ENCODE measurements at regions not wholly inside any gene's neighbourhood (a gene's known extent, or its start where the extent isn't known, plus 50 kb on each side); places are given as distances from the start of the nearest gene placed in this dataset.

DNA sequence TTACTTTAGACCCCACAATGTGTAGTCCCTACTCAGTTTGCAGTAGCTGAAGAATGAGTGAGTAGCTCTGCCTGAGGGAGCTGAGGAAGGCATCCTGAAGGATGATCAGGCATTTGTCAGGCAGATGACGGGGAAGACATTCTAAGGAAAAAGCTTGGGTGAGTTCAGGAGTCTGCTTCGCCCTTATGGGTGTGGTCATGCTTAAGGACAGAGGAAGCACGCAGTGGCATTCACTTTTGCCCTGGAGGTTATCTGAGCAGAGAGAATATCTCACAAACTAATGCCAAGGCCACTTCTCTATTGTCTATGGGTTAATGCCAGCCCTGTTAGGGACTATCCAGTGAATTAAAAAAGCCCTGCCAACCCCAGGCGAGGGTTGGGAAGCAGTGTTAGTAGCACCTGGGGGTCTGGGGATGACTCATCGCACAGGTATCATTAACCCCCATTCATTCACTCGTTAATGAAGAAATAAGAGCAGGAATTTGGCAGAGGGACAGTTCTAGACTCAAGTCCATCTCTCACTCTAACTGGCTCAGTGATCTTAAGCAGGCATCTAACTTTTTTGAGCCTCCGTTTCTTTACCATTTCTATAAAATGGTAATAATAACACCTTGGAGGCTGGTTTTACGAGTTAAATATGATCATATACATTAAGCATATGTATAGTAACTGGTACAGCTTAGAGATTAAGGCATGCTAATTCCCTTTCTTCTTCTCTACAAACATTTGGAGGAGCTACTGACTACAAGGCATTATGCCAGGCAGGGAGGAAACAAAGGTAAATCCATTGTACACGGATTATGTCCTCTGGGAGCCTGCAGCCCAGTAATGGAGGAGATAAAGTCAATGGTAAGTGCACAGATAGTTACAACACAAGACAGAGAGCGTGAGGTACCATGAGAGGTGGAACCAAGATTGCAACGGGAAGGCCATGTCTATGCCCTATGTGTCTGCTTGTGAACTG, 93.2 kb upstream of the AKIRIN2 start:
- DNase-seq: no peak
- Mint-ChIP-seq H3K27me3 (ENCODE audit: unreplicated experiment) (no peaks in the 10 kb centered on the region), H3K36me3 (ENCODE audit: insufficient read depth, unreplicated experiment) (no peaks in the 10 kb centered on the region), H3K4me1 (ENCODE audit: low read depth, unreplicated experiment) (peaks cover 2% of the 10 kb centered on the region), H3K9me3 (ENCODE audit: low read depth, unreplicated experiment) (no peaks in the 10 kb centered on the region), H3K4me3 (ENCODE audit: low read depth, unreplicated experiment) (no peak overlapping the region), H3K27ac (ENCODE audit: unreplicated experiment) (no peak overlapping the region)
- BruUV-seq (replicated peaks): no TSS peak
- no peak for TF ChIP-seq CTCF (IDR thresholded peaks at IDR 0.05; ENCODE audit: unreplicated experiment)
- CTCF ChIA-PET: interaction anchor here (0.5 to 0.7 kb wide), 2 partner anchors 53 to 306 kb away, joined by 3 read pairs; no protein-coding TSS in a partner anchor
- intact Hi-C loops (cut with micrococcal nuclease; ENCODE audit: unreplicated experiment): loop anchor here (10.0 kb wide), 1 partner anchor 100 kb away; no protein-coding TSS in a partner anchor

DNA sequence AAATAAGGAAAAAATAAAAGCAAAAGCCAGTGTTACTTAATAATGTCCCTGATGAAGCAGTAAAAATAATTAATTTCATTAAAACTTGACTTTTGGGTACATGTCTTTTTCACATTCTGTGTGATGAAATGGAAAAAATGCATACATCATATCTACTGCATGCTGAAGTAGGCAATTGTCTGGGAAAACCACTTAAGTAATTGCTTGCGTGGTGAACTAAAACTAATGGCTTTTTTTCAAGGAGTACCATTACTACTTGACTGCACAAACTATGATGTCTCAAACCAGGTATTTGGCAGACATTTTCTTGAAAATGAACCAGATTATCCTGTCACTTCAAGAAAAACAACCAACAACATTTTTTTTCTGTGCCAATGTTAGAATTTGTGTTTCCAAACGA, 91.3 kb upstream of the AKIRIN2 start:
- DNase-seq: no peak
- intact Hi-C loops (cut with micrococcal nuclease; ENCODE audit: unreplicated experiment): loop anchor here (10.0 kb wide), 1 partner anchor 99 kb away; no protein-coding TSS in a partner anchor
- no peak for TF ChIP-seq CTCF (IDR thresholded peaks at IDR 0.05; ENCODE audit: unreplicated experiment)
- H3K27ac Mint-ChIP-seq (ENCODE audit: unreplicated experiment): no peak overlapping the region
- no peaks in the 10 kb centered on the region for H3K9me3 Mint-ChIP-seq (ENCODE audit: low read depth, unreplicated experiment)
- H3K4me3 Mint-ChIP-seq (ENCODE audit: low read depth, unreplicated experiment): no peak overlapping the region
- H3K4me1 Mint-ChIP-seq (ENCODE audit: low read depth, unreplicated experiment): peaks cover 15% of the 10 kb centered on the region
- CTCF ChIA-PET: no interaction called here
- no TSS peak for BruUV-seq (replicated peaks)
- no peaks in the 10 kb centered on the region for H3K36me3 Mint-ChIP-seq (ENCODE audit: insufficient read depth, unreplicated experiment)
- H3K27me3 Mint-ChIP-seq (ENCODE audit: unreplicated experiment): no peaks in the 10 kb centered on the region

- H3K27me3 Mint-ChIP-seq (ENCODE audit: unreplicated experiment): no peaks in the 10 kb centered on the region
- TF ChIP-seq CTCF (IDR thresholded peaks at IDR 0.05; ENCODE audit: unreplicated experiment): no peak
- no TSS peak for BruUV-seq (replicated peaks)
- H3K4me1 Mint-ChIP-seq (ENCODE audit: low read depth, unreplicated experiment): peaks cover 15% of the 10 kb centered on the region
- DNase-seq: no peak
- no peak overlapping the region for H3K27ac Mint-ChIP-seq (ENCODE audit: unreplicated experiment)
- H3K9me3 Mint-ChIP-seq (ENCODE audit: low read depth, unreplicated experiment): no peaks in the 10 kb centered on the region
- CTCF ChIA-PET: no interaction called here
- no peak overlapping the region for H3K4me3 Mint-ChIP-seq (ENCODE audit: low read depth, unreplicated experiment)
- no peaks in the 10 kb centered on the region for H3K36me3 Mint-ChIP-seq (ENCODE audit: insufficient read depth, unreplicated experiment)
- intact Hi-C loops (cut with micrococcal nuclease; ENCODE audit: unreplicated experiment): loop anchor here (10.0 kb wide), 1 partner anchor 97 kb away; no protein-coding TSS in a partner anchor
Observed at GRCh38 chr6:87791982-87792381, 89.9 kb upstream of the AKIRIN2 start.

GRCh38 chr6:87791485-87791884, 89.5 kb upstream of the AKIRIN2 start:
- intact Hi-C loops (cut with micrococcal nuclease; ENCODE audit: unreplicated experiment): loop anchor here (10.0 kb wide), 1 partner anchor 97 kb away; no protein-coding TSS in a partner anchor
- H3K4me3 Mint-ChIP-seq (ENCODE audit: low read depth, unreplicated experiment): no peak overlapping the region
- no peaks in the 10 kb centered on the region for H3K27me3 Mint-ChIP-seq (ENCODE audit: unreplicated experiment)
- no peaks in the 10 kb centered on the region for H3K9me3 Mint-ChIP-seq (ENCODE audit: low read depth, unreplicated experiment)
- CTCF ChIA-PET: no interaction called here
- no peaks in the 10 kb centered on the region for H3K36me3 Mint-ChIP-seq (ENCODE audit: insufficient read depth, unreplicated experiment)
- H3K4me1 Mint-ChIP-seq (ENCODE audit: low read depth, unreplicated experiment): peaks cover 15% of the 10 kb centered on the region
- DNase-seq: no peak
- TF ChIP-seq CTCF (IDR thresholded peaks at IDR 0.05; ENCODE audit: unreplicated experiment): no peak
- no TSS peak for BruUV-seq (replicated peaks)
- H3K27ac Mint-ChIP-seq (ENCODE audit: unreplicated experiment): no peak overlapping the region
